ENCODE measurements at regions not wholly inside any gene's neighbourhood (a gene's known extent, or its start where the extent isn't known, plus 50 kb on each side); places are given as distances from the start of the nearest gene placed in this dataset.

- ChIA-PET CTCF (interaction anchor here (1.1 kb wide), 1 partner anchor 10 kb away, joined by 3 read pairs; no protein-coding TSS in a partner anchor), POLR2A (no interaction called here)
- 28% methylated on average over 1 of the region's 1 CpG for WGBS (ENCODE audit: low lambda C conversion rate)
- Histone ChIP-seq H3K9ac (no peak overlapping the region), H3F3A (replicated peaks; ENCODE audit: insufficient read depth) (no peaks in the 10 kb centered on the region), H3K9me3 (no peaks in the 10 kb centered on the region), H4K20me1 (ENCODE audit: insufficient read depth) (no peaks in the 10 kb centered on the region), H3K4me2 (no peak overlapping the region), H3K4me3 (ENCODE audit: low read depth in 2 of 2, low read length in 1 of 2) (no peak overlapping the region), H3K4me1 (ENCODE audit: control insufficient read depth in 1 of 2, insufficient read depth in 2 of 2, low read depth in 1 of 2, low read length in 1 of 2) (no peaks in the 10 kb centered on the region), H3K27me3 (ENCODE audit: insufficient read depth) (no peaks in the 10 kb centered on the region; the same call in 1 of the 2 replicates), H3K36me3 (replicated peaks in 1 of 2; ENCODE audit: control insufficient read depth in 1 of 2, insufficient read depth in 2 of 2, low read length in 1 of 2) (no peaks in the 10 kb centered on the region), H3K27ac (ENCODE audit: low read depth in 2 of 2, low read length in 1 of 2) (no peak overlapping the region), H3K79me2 (ENCODE audit: insufficient read depth) (no peaks in the 10 kb centered on the region), H2AFZ (ENCODE audit: low read depth) (no peak overlapping the region), H3K9me2 (no peaks in the 10 kb centered on the region)
- TF ChIP-seq RXRA (IDR thresholded peaks at IDR 0.05; ENCODE audit: borderline replicate concordance, low read depth), result no peak
- no peak for TF ChIP-seq ZBTB33 (IDR thresholded peaks at IDR 0.05; ENCODE audit: borderline replicate concordance, low read depth)
- no peak for TF ChIP-seq POLR2AphosphoS5 (IDR thresholded peaks at IDR 0.05; ENCODE audit: low read depth, low read length)
- TF ChIP-seq SIN3A (IDR thresholded peaks at IDR 0.05; ENCODE audit: borderline replicate concordance, low read depth, low read length), result no peak
- no peak for TF ChIP-seq NFIC (IDR thresholded peaks at IDR 0.05; ENCODE audit: borderline replicate concordance)
- no peak for TF ChIP-seq TAF1 (IDR thresholded peaks at IDR 0.05; ENCODE audit: borderline replicate concordance, low read depth, low read length)
- TF ChIP-seq EP300 (IDR thresholded peaks at IDR 0.05; ENCODE audit: borderline replicate concordance in 1 of 2, low read depth in 1 of 2, low read length in 1 of 2), result no peak
- TF ChIP-seq GATA2 (CRISPR knock-in tag; IDR thresholded peaks at IDR 0.05), result no peak
- TF ChIP-seq, protein P1, sequence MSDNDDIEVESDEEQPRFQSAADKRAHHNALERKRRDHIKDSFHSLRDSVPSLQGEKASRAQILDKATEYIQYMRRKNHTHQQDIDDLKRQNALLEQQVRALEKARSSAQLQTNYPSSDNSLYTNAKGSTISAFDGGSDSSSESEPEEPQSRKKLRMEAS (IDR thresholded peaks at IDR 0.05; ENCODE audit: low read depth), result no peak
- TF ChIP-seq, protein P2, sequence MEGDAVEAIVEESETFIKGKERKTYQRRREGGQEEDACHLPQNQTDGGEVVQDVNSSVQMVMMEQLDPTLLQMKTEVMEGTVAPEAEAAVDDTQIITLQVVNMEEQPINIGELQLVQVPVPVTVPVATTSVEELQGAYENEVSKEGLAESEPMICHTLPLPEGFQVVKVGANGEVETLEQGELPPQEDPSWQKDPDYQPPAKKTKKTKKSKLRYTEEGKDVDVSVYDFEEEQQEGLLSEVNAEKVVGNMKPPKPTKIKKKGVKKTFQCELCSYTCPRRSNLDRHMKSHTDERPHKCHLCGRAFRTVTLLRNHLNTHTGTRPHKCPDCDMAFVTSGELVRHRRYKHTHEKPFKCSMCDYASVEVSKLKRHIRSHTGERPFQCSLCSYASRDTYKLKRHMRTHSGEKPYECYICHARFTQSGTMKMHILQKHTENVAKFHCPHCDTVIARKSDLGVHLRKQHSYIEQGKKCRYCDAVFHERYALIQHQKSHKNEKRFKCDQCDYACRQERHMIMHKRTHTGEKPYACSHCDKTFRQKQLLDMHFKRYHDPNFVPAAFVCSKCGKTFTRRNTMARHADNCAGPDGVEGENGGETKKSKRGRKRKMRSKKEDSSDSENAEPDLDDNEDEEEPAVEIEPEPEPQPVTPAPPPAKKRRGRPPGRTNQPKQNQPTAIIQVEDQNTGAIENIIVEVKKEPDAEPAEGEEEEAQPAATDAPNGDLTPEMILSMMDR (IDR thresholded peaks at IDR 0.05), result no peak
- TF ChIP-seq TEAD4 (IDR thresholded peaks at IDR 0.05; ENCODE audit: borderline replicate concordance, insufficient read depth), result no peak
- no peak for TF ChIP-seq USF2 (IDR thresholded peaks at IDR 0.05; ENCODE audit: borderline replicate concordance, low read depth, low read length)
- no peak for TF ChIP-seq NRF1 (IDR thresholded peaks at IDR 0.05; ENCODE audit: low read depth, low read length)
- no peak for TF ChIP-seq RFX5 (IDR thresholded peaks at IDR 0.05; ENCODE audit: low read length)
- TF ChIP-seq, protein P3, sequence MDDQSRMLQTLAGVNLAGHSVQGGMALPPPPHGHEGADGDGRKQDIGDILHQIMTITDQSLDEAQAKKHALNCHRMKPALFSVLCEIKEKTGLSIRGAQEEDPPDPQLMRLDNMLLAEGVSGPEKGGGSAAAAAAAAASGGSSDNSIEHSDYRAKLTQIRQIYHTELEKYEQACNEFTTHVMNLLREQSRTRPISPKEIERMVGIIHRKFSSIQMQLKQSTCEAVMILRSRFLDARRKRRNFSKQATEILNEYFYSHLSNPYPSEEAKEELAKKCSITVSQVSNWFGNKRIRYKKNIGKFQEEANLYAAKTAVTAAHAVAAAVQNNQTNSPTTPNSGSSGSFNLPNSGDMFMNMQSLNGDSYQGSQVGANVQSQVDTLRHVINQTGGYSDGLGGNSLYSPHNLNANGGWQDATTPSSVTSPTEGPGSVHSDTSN (IDR thresholded peaks at IDR 0.05), result no peak
- no peak for TF ChIP-seq YY1 (IDR thresholded peaks at IDR 0.05; ENCODE audit: low read depth)
- no peak for TF ChIP-seq SMC3 (IDR thresholded peaks at IDR 0.05; ENCODE audit: low read depth, low read length)
- no peak for TF ChIP-seq MEF2A (IDR thresholded peaks at IDR 0.05; ENCODE audit: borderline replicate concordance, low read depth)
- no peak for TF ChIP-seq FOXJ3 (CRISPR knock-in tag; IDR thresholded peaks at IDR 0.05)
- TF ChIP-seq IRF3 (IDR thresholded peaks at IDR 0.05; ENCODE audit: low read depth, low read length), result no peak
- DNase-seq, result no peak
Observed at GRCh38 chr13:76499891-76500290, 386.3 kb downstream of the KCTD12 start.
